Colonic mucosa (tissue), 4 donors: ENCODE measurements at regions not wholly inside any gene's neighbourhood (a gene's known extent, or its start where the extent isn't known, plus 50 kb on each side); places are given as distances from the start of the nearest gene placed in this dataset.

Source experiments
- DNase-seq: peaks from one replicate; pipeline ENCODE4 v3.0.0-alpha.2; 2020
- H3K27ac ChIP-seq: fragments of 200-600 bp; one replicate; pipeline ENCODE4 v1.8.0; 2021
- H3K27me3 ChIP-seq: fragments of 200-600 bp; one replicate; pipeline ENCODE4 v1.8.0; 2021
- H3K36me3 ChIP-seq: fragments of 200-600 bp; one replicate; pipeline ENCODE4 v1.8.0; 2021
- H3K4me1 ChIP-seq: fragments of 200-600 bp; one replicate; pipeline ENCODE4 v1.8.0; 2021; ENCODE audit warnings: mild to moderate bottlenecking
- H3K4me3 ChIP-seq: fragments of 200-600 bp; one replicate; pipeline ENCODE4 v1.8.0; 2021
- H3K9ac ChIP-seq, 2 donors: one replicate each; pipeline ENCODE4 v1.7.0; 2013; ENCODE audit warnings: control low read depth in 2 of 2, low read depth in 2 of 2, low read length in 2 of 2
- H3K9me3 ChIP-seq: fragments of 200-600 bp; one replicate; pipeline ENCODE4 v1.8.0; 2021
- intact Hi-C: fragments of 100-400 bp; cut with DNase I; formaldehyde crosslinking; loops from one replicate; pipeline ENCODE4 v1.14.1; 2022
- TF ChIP-seq, protein P1 (sequence below): fragments of 200-600 bp; IDR thresholded peaks from one replicate; pipeline ENCODE4 v1.8.0; 2022; ENCODE audit warnings: antibody characterized with exemption, mild to moderate bottlenecking
- donor health status: healthy.
- donor health status: DM: no; HTN: no; CAD: no.
- donor health status: DM: no; HTN: no; CAD: no.

DNA sequence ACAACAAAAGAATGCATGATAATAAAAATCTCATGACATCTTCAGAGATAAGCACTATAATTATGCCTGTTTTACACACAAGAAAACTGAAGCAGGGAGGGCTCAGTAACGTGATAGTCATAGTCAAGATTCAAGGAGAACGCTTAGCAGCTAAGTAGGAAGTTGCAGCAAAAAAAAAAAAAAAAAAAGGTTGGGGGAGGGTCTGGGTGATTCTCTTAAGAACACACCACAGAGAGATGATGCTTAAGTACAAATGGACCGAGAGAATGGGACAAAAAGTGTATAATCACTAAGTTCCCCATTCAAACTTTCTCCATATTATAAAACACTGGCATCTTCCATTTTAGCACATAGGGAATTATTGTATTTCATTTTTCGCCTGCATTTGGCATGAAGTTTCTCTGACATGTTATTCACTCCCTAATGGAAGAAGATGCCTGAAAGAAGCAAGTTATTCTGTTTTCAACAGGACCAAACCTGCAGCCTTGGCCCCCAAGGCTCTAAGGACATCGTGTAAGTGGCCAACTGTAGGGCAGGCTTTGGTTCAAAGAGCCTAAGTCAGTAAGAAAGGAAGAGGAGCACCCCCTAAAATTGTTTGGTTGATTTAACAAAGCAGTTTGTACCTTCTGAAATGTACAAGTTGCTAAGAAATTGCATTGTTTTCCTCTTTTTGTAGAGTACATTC, 142.9 kb upstream of the TMPO start:
- no peaks in the 10 kb centered on the region for H3K9me3 ChIP-seq
- intact Hi-C loops, result loop anchor here (10.0 kb wide), 1 partner anchor 148 kb away; no protein-coding TSS in a partner anchor
- no peaks in the 10 kb centered on the region for H3K27me3 ChIP-seq
- no peak overlapping the region for H3K27ac ChIP-seq
- H3K4me3 ChIP-seq, result no peak overlapping the region
- no peak overlapping the region for H3K9ac ChIP-seq
- no peak for DNase-seq
- H3K36me3 ChIP-seq, result no peaks in the 10 kb centered on the region
- H3K4me1 ChIP-seq, result no peaks in the 10 kb centered on the region
- TF ChIP-seq, protein P1, sequence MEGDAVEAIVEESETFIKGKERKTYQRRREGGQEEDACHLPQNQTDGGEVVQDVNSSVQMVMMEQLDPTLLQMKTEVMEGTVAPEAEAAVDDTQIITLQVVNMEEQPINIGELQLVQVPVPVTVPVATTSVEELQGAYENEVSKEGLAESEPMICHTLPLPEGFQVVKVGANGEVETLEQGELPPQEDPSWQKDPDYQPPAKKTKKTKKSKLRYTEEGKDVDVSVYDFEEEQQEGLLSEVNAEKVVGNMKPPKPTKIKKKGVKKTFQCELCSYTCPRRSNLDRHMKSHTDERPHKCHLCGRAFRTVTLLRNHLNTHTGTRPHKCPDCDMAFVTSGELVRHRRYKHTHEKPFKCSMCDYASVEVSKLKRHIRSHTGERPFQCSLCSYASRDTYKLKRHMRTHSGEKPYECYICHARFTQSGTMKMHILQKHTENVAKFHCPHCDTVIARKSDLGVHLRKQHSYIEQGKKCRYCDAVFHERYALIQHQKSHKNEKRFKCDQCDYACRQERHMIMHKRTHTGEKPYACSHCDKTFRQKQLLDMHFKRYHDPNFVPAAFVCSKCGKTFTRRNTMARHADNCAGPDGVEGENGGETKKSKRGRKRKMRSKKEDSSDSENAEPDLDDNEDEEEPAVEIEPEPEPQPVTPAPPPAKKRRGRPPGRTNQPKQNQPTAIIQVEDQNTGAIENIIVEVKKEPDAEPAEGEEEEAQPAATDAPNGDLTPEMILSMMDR, result no peak

DNA sequence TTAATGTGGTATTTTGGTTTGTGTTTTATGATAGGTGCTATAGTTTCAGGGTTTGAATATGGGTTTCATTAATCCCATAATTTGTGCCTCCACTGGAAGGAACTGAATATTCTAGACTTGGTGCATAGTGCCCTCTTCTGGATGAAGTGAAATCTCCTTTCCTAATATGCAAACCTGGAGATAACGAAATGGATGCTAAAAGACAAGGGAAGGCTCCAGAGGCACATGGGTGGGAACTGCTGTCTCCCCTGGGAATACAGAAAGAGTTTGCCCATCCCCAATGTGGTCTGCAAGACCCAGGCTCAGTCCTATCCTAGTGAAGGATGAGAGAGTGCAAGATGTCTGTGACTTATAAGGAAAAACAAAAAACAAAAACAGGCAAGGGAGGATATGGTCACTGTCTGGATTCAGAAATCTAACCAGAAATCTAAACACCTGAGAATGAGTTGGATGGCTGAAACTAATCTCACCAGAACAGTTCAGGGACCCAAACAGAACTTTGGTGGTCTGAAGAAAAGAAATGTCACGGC, 142.3 kb upstream of the TMPO start:
- H3K36me3 ChIP-seq, result no peaks in the 10 kb centered on the region
- H3K4me3 ChIP-seq, result no peak overlapping the region
- no peak for DNase-seq
- TF ChIP-seq, protein P1, result peak; percentile 33
- H3K9me3 ChIP-seq, result no peaks in the 10 kb centered on the region
- no peak overlapping the region for H3K9ac ChIP-seq
- H3K27me3 ChIP-seq, result no peaks in the 10 kb centered on the region
- intact Hi-C loops, result loop anchor here (10.0 kb wide), 1 partner anchor 148 kb away; no protein-coding TSS in a partner anchor
- H3K4me1 ChIP-seq, result no peaks in the 10 kb centered on the region
- no peak overlapping the region for H3K27ac ChIP-seq

GRCh38 chr12:98374007-98374406, 141.4 kb upstream of the TMPO start:
- intact Hi-C loops, result loop anchor here (10.0 kb wide), 1 partner anchor 149 kb away; no protein-coding TSS in a partner anchor
- no peaks in the 10 kb centered on the region for H3K9me3 ChIP-seq
- TF ChIP-seq, protein P1, result no peak
- H3K36me3 ChIP-seq, result no peaks in the 10 kb centered on the region
- no peak overlapping the region for H3K27ac ChIP-seq
- H3K27me3 ChIP-seq, result no peaks in the 10 kb centered on the region
- no peak overlapping the region for H3K4me3 ChIP-seq
- H3K9ac ChIP-seq, result no peak overlapping the region
- H3K4me1 ChIP-seq, result no peaks in the 10 kb centered on the region
- no peak for DNase-seq

DNA sequence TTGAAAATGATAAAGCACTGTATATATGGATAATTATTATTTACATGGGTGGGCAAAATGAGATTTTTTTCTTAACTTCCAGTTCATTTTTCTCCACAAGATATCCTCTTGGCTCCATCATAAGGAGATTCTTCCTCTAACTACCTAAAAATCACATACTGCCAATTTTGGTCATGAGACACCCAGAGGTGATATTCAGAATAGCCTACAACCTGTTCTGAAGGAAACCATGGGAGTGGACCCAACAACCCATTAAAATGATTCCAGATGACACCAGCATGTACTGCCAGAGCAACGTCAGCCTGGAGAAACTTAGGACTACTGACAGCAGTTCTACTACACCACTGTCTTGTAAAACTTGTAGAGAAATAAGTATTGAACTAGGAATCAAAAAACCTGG, 136.3 kb upstream of the TMPO start:
- no peaks in the 10 kb centered on the region for H3K27me3 ChIP-seq
- no peaks in the 10 kb centered on the region for H3K4me1 ChIP-seq
- TF ChIP-seq, protein P1, result no peak
- no peaks in the 10 kb centered on the region for H3K36me3 ChIP-seq
- H3K4me3 ChIP-seq, result no peak overlapping the region
- no peak overlapping the region for H3K27ac ChIP-seq
- no peaks in the 10 kb centered on the region for H3K9me3 ChIP-seq
- intact Hi-C loops, result loop anchor here (10.0 kb wide), 1 partner anchor 154 kb away; no protein-coding TSS in a partner anchor
- H3K9ac ChIP-seq, result no peak overlapping the region
- DNase-seq, result no peak

GRCh38 chr12:98385641-98386040, 129.7 kb upstream of the TMPO start:
- TF ChIP-seq, protein P1, result no peak
- H3K9ac ChIP-seq, result no peak overlapping the region
- no peak overlapping the region for H3K27ac ChIP-seq
- no peaks in the 10 kb centered on the region for H3K27me3 ChIP-seq
- H3K36me3 ChIP-seq, result no peaks in the 10 kb centered on the region
- H3K4me3 ChIP-seq, result no peak overlapping the region
- no peak for DNase-seq
- no peaks in the 10 kb centered on the region for H3K9me3 ChIP-seq
- H3K4me1 ChIP-seq, result no peaks in the 10 kb centered on the region
- intact Hi-C loops, result no loop called here
